T-helper 9 cell (primary cell): ENCODE measurements at regions not wholly inside any gene's neighbourhood (a gene's known extent, or its start where the extent isn't known, plus 50 kb on each side); places are given as distances from the start of the nearest gene placed in this dataset.
"Not testable (repeated sequence)": the region's sequence is repeated elsewhere in the genome, so short reads cannot be mapped to it uniquely, and the experiment has no call there.

ENCODE experiments used
- DNase-seq: peaks from one replicate; pipeline ENCODE4 v3.0.0-alpha.2; 2020

- DNase-seq = no peak
Observed at GRCh38 chr1:219432191-219432606, 180.7 kb downstream of the ZC3H11B start.

- DNase-seq = no peak
Observed at GRCh38 chr1:219430419-219430818, 182.5 kb downstream of the ZC3H11B start.

- DNase-seq = no peak
Observed at GRCh38 chr1:219428651-219429050, 184.3 kb downstream of the ZC3H11B start.

- DNase-seq = no peak
Observed at GRCh38 chr1:219427989-219428388, 184.9 kb downstream of the ZC3H11B start.

GRCh38 chr1:219427403-219427802 is 185.5 kb downstream of the ZC3H11B start:
- no peak for DNase-seq

GRCh38 chr1:219422811-219423598 is 189.9 kb downstream of the ZC3H11B start:
- no peak for DNase-seq

GRCh38 chr1:219420913-219421312 is 192.0 kb downstream of the ZC3H11B start:
- DNase-seq = no peak

- no peak for DNase-seq
Observed at GRCh38 chr1:219419860-219420259, 193.0 kb downstream of the ZC3H11B start.

GRCh38 chr1:219419065-219419464 is 193.8 kb downstream of the ZC3H11B start:
- DNase-seq = no peak

GRCh38 chr1:219417610-219418009 is 195.3 kb downstream of the ZC3H11B start:
- no peak for DNase-seq

- DNase-seq = peak; percentile 39
Observed at GRCh38 chr1:219416598-219417238, 196.2 kb downstream of the ZC3H11B start.

- no peak for DNase-seq
Observed at GRCh38 chr1:219415915-219416314, 197.0 kb downstream of the ZC3H11B start.

- DNase-seq = no peak
Observed at GRCh38 chr1:219415433-219415832, 197.5 kb downstream of the ZC3H11B start.

GRCh38 chr1:219414250-219414649 is 198.7 kb downstream of the ZC3H11B start:
- no peak for DNase-seq

- DNase-seq = no peak
Observed at GRCh38 chr1:219413536-219413935, 199.4 kb downstream of the ZC3H11B start.

GRCh38 chr1:219412772-219413171 is 200.1 kb downstream of the ZC3H11B start:
- no peak for DNase-seq

- not testable (repeated sequence) for DNase-seq
Observed at GRCh38 chr1:219410721-219411120, 202.2 kb downstream of the ZC3H11B start.

- no peak for DNase-seq
Observed at GRCh38 chr1:219405531-219406331, 207.2 kb downstream of the ZC3H11B start.

GRCh38 chr1:219404629-219405028 is 208.3 kb downstream of the ZC3H11B start:
- DNase-seq = no peak

- DNase-seq = no peak
Observed at GRCh38 chr1:219402925-219403324, 210.0 kb downstream of the ZC3H11B start.

GRCh38 chr1:219401724-219402625 is 210.9 kb downstream of the ZC3H11B start:
- DNase-seq = no peak

GRCh38 chr1:219399446-219399845 is 213.5 kb downstream of the ZC3H11B start:
- no peak for DNase-seq
